ENCODE measurements at regions not wholly inside any gene's neighbourhood (a gene's known extent, or its start where the extent isn't known, plus 50 kb on each side); places are given as distances from the start of the nearest gene placed in this dataset.

DNA sequence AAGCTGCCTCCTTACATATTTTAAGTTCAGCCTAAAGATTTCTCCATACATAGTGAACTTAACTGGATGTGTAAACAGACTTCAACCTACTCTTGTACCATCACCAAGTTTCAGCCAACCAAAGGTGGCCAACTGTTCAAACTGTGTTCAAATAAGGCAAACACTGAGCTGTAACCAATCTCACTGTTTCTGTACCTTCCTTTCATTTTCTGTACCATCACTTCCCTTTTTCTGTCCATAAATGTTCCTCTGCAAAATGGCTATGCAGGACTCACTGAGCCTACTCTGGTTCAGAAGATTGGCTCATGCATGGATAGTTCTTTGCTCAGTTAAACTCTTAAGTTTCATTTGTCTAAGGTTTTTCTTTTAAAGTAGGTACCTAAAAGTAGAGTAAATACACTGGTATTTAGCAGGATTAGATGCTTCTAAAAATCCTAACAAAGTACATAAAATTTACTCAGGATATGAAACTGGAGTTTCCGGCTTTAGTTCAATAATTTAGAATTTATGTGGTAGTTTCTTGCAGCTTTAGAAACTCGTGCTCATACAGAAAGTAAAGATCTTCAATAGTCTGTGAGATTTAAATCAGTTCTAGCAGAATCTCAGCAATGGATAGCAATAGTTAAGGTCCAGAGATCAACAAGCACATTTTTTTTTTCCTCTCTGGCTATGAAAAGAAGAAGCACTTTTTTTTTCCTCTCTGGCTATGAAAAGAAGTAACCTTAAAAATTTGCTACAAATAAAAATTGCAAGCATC lies 282.0 kb upstream of the PPFIA2 start:
- TF ChIP-seq, protein P1, sequence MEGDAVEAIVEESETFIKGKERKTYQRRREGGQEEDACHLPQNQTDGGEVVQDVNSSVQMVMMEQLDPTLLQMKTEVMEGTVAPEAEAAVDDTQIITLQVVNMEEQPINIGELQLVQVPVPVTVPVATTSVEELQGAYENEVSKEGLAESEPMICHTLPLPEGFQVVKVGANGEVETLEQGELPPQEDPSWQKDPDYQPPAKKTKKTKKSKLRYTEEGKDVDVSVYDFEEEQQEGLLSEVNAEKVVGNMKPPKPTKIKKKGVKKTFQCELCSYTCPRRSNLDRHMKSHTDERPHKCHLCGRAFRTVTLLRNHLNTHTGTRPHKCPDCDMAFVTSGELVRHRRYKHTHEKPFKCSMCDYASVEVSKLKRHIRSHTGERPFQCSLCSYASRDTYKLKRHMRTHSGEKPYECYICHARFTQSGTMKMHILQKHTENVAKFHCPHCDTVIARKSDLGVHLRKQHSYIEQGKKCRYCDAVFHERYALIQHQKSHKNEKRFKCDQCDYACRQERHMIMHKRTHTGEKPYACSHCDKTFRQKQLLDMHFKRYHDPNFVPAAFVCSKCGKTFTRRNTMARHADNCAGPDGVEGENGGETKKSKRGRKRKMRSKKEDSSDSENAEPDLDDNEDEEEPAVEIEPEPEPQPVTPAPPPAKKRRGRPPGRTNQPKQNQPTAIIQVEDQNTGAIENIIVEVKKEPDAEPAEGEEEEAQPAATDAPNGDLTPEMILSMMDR (conservative IDR thresholded peaks at IDR 0.05; ENCODE audit: low read depth, low read length), result no peak
- no peak for TF ChIP-seq EZH2 (IDR thresholded peaks at IDR 0.05; ENCODE audit: borderline replicate concordance, low read depth, low read length, poor library complexity, severe bottlenecking)

All from A673 (cell line).